ENCODE measurements at regions not wholly inside any gene's neighbourhood (a gene's known extent, or its start where the extent isn't known, plus 50 kb on each side); places are given as distances from the start of the nearest gene placed in this dataset.

GRCh38 chr7:45290880-45291279, 133.3 kb downstream of the RAMP3 start:
- TF ChIP-seq ZNF274 (IDR thresholded peaks at IDR 0.05; ENCODE audit: low read depth, low read length) = no peak
- no peak for TF ChIP-seq YY1 (IDR thresholded peaks at IDR 0.05; ENCODE audit: insufficient read depth, insufficient read length)
- TF ChIP-seq SUZ12 (IDR thresholded peaks at IDR 0.05; ENCODE audit: extremely low read depth, insufficient read depth, insufficient read length) = no peak
